Daoy (cell line): ENCODE measurements at regions not wholly inside any gene's neighbourhood (a gene's known extent, or its start where the extent isn't known, plus 50 kb on each side); places are given as distances from the start of the nearest gene placed in this dataset.

Experiments used
- DNase-seq: peaks from one replicate; pipeline ENCODE4 v3.0.0-alpha.2; 2015; ENCODE audit warnings: low read depth

DNA sequence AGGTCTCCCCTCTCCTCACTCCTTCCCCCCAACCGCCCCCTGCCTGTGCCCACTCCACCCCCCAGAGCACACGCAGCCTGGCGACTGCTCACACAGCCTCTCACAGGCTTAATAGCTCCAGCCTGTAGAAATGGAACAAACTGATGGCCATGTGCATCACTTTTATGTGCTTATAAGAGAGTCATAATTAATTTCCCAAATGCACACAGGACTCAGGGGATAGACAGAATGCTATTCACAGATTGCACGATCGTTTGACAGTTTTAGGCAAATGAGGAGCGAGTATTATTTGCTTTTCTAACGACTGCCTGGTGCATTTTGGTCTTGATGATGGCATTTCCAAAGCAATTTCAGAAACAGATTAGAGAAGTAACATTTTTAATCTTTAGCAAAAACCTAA, 97.7 kb upstream of the VSTM2B start:
- DNase-seq = no peak

DNA sequence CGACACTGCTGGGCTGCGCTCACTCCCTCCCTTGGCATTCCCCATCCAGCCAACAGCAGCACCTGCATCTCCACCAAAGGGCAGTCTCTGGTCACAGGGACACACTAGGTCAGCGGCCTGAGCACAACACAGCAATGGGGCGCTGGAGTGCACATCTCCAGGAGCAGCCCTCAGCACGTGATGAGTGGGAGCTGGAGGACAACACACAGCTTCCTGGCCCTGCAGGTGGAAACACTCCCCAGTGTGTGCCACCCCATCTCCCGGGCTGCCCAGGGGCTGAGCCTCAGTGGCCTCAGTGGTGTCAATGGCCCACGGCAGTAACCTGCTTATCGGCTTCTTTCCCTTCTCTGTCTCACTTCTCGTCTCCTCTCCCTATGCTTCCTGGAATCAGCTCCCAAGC, 96.8 kb upstream of the VSTM2B start:
- DNase-seq = no peak

DNA sequence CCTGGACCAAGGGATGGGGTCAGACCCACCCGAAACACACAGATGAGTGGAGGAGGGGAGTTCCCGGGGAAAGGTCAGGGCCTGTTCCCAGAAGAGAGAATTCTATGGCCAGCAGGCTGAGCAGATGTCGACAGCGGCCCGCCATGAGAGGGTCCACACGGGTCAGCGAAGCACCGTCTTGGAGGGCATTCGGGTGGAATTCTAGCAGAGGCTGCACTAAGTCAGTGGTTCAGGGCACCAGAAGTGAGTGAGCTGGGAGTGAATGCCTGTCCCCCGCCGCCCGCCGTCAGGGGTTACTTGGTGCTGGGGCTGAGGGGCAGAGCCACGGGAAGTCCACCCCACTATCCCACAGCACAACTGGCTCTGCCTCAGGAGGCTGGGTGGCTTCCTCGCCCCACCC, 96.2 kb upstream of the VSTM2B start:
- no peak for DNase-seq

DNA sequence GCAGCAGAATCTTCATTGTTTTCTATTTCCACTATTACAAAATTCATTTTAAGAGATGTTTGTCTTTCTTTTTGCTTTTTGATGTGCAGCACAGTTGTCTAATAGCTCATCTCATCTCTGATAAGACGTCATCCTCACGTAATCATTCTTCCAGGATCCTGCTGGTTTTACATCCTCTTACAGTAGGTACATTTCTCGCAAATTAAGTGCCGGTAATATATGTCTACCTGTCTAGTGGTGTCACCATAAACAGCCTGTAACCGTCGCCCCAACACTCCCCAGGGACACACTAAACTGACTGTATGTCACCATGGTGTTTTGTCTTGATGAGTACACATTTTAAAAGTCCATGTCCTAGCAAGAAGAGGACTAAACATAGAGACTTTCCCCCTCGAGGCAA, 94.5 kb upstream of the VSTM2B start:
- no peak for DNase-seq

DNA sequence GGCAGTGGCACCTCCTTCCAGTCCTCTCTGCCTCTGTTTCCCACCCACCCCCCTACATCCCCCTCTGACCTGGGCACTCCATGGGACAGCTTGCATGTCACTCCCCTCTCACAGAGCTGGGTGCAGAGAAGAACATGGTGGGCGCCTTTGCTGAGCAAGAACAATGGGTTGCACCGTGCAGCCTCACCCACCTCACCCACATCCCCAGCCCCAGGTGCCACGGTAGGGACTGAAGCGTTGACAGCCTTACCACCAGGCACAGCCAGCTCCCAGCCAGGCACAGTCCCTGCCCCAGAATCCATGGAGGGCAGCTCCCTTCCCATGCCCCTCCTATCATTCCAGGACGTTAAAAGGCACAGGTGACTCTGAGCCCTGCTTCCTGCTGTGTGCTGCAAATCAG, 93.1 kb upstream of the VSTM2B start:
- DNase-seq = no peak

DNA sequence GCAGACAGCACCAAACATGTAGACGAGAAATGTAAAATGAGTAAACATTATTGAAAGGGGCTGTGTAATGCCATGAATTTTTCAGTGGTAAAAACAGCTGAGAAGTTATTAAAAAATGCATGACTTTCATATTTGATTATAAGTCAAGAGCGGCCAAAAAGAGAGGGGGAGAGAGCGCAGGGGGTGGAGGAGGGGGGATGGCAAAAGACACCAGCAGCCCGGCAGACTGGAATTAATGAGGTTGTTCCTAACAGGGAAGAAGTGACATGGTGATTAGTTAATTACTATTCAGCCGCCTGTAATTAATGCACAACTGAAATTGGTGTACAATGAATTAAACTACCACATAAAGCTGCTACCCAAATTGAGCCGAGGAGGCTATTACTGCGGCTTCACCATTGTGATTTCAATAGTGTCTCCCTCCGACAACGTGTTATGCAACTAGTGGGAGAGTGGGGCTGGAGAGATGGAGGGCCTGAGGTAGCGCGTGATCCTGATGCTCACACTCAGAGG, 89.1 kb upstream of the VSTM2B start:
- DNase-seq = no peak

DNA sequence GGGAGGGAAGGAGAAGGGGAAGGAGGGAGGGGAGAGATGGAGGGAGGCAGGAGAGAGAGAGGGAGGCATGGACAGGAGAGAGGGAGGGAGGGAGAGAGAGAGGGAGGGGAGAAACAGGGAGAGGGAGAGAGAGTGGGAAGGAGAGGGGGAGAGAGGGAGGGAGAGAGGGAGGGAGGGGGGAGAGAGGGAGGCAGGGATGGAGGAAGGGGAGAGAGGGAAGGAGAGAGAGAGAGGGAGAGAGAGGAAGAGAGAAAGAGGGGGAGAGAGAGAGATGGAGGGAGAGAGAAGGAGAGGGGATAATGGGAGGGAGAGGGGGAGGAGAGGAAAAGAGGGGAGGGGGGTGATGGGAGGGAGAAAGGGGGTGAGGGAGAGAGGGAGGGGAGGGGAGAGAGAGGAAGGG, 86.8 kb upstream of the VSTM2B start:
- no peak for DNase-seq

DNA sequence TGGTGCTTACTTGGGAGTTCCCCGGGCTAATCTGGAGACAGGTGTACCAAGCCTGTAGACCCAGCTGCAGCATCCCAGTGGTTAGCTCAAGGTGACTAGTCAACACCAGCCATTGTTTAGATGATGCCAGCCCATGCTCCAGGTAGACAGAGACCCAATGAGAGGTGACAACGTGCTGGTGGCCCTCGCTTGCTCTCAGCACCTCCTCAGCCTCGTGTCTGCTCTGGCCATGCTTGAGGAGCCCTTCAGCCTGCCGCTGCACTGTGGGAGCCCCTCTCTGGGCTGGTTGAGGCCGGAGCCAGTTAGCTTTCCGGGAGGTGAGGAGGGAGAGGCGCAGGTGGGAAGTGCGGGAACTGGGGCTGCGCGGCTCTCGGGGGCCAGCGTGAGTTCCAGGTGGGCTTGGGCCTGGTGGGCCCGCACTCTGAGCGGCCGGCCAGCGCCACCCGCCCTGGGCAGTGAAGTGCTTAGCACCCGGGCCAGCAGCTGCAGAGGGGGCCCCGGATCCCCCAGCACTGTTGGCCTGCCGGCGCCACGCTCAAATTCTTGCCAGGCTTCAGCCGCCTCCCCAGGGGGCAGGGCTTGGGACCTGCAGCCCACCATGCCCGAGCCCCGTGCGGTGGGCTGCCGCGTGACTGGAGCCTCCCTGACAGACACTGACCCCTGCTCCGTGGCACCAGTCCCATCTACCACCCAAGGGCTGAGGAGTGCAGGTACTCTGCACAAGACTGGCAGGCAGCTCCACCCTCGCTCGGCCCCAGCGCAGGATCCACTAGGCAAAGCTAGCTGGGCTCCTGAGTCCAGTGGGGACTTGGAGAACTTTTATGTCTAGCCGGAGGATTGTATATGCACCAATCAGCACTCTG, 85.9 kb upstream of the VSTM2B start:
- DNase-seq = no peak

DNA sequence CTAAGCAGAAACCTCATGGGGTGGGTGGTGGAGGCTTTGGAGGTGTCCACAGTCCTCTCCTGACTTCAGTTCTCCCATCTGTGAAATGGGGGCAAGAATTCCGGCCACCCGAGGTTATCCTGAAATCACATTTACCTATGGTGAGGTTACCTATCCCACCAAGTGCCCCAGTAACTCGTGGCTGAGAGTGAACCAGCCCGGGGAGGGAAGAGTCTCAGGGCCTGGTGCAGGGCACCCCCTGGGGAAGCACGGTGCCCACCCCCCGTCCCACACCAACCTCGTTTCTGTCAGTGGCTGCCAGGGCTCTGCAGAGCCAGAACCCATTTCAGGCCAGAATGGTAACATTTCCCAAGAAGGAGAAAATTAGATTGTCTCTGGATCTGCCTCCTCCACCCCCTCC, 83.7 kb upstream of the VSTM2B start:
- no peak for DNase-seq

DNA sequence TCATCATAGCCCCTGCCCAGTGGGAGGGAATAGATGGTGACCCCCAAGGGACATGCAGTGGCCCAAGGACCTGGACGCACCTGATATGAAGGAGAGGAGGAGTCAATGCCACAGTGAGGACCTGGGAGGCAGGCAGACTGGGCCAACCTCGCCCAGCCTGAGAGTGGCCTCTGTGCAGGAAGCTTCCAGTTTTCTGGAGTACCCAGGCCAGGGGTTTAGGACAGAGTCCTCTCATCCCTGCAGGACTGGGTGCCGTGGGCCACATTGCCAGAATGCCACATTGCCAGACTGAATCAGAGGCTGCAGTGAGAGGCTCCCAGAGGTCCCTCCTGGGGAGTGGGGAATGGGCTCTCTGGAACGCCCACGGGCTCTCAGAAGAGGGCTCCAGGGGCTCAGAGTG, 82.9 kb upstream of the VSTM2B start:
- DNase-seq = no peak

DNA sequence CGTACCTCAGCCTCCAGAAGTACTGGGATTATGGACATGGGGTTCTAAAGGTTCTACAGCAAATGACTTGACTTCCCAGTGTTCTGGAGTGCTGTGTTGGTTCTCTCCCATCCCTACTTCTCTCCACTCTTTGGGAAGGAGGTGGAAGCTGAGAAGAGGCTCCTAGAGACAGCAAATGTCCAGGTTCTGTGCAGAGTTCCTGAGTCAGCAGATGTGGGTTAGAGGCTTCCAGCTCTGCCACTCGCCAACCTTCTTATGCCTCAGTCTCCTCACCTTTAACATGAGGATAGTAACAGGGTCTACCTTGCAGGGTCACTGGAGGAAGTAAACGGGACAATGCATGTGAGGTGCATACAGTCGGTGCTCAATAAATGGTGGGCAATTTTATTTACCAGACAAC, 80.5 kb upstream of the VSTM2B start:
- DNase-seq = no peak

DNA sequence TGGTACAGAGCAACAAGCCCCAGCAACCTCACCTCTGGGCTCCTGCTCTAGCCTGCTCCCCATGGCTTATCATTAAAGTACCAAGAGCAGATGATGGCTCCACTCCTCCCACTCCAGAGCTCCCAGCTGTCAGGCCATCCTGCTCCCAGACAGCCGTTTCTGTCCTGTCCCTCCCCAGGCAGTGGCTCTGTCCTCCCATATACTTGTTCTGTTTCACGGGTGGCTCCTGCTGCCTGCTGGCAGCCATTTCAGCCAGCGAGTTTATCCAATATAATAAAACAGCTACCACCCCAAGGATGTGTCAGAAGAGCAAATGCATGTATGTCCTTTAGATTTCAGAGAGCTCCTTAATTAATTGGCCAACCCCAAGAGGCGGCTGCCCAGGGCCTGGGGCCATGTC, 79.4 kb upstream of the VSTM2B start:
- DNase-seq = no peak

DNA sequence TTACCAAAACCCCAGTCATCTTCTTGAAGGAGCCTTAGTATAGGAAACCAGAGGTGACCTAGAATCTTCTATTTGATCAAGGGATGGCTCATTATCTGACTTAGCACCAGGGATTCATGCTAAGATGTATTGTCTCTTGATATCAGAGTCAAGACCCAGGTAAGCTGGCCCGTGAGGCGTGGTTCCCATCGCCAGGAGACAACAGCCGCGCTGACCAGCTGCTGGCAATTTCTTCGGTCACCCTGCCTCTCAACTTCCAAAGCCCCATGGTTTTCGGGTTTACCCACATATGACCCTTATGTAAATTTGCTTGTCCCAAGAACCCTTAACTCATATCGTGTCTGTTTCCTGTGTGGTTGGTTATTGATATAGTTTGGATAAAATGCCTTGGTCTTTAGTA, 77.7 kb upstream of the VSTM2B start:
- no peak for DNase-seq

DNA sequence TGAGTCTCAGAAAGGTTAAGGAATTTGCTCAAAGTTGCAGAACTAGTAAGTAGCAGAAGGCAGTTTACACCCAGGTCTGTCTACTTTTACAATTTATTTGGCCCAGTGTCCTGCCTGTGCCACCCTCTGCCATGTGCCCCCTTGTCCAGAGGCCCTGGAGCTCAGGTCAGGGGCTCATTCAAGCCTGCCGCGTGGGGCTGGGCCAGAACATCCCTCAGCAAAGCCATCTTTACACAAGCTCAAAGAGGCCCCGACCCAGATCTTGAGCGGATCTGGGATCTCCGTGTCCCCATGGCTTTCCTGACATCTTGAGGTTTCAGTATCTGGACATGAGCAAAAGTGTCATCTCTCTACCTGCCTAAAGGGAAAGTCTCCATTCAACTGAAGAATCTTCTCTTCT, 76.4 kb upstream of the VSTM2B start:
- no peak for DNase-seq

DNA sequence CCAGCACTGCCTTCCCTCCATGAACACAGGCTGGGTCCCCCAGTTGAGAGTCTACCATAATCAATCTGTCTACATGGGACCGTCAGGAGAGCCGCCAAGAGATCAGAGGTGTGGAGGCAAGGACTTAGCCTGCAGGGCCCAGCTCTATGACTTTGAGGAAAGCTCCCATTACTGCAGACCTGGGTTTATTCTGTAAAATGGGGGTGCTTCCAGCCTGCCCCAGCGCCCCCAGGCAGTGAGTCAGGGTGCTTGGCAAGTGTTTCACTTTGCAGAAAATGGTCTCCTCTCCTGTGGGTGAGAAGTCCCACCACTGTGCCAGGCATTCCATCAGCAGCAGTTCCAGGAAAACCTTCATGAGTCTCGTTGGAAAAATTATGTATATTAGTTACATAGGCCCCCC, 75.5 kb upstream of the VSTM2B start:
- no peak for DNase-seq

DNA sequence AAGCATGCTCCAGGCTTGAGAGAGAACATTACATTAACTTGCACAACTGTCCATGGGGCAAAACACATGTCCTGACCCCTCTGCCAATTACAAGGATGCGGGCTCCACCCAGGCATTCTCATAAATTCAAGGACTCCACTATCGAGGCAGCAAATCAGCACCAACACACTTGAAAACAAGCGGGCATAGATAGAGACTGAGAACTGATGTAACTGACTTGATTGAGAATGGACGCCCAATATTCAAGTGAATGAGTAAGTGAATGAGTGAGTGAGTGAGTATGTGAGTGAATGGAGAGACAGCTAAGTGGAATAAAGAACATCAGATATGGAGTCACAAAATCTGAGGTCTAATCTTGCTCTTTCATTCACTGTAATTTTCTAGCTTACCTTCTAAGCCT, 75.0 kb upstream of the VSTM2B start:
- DNase-seq = no peak

DNA sequence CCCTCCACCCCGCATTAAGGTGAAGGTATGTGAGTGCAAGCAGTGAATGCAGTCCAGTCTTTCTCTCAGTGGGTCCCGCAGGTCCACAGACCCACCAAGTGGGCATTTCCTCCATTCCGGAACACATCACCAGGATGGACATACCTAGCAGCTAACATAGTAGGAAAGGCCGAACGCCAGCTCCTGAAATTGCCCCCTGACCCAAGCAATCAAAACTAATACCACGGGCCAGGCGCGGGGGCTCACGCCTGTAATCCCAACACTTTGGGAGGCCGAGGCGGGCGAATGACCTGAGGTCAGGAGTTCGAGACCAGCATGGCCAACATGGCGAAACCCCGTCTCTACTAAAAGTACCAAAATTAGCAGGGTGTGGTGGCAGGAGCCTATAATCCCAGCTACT, 71.7 kb upstream of the VSTM2B start:
- DNase-seq = no peak

DNA sequence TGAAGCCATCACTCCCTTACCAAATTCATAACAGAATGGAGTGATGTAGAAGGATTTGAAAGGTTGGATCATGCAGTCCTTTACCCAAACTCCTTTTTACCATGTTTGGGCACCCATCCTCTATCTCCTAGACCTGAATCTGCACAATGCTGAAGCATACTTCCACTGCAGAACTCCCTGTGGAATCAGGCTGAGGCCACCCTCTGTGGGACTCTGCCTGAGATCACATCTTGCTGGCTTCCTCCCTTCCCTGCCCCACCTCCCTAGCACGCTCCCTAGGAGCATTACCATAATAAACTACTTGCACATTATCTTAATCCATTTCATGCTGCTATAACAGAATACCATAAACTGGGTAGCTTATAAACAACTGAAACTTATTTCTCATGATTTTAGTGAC, 68.4 kb upstream of the VSTM2B start:
- no peak for DNase-seq

DNA sequence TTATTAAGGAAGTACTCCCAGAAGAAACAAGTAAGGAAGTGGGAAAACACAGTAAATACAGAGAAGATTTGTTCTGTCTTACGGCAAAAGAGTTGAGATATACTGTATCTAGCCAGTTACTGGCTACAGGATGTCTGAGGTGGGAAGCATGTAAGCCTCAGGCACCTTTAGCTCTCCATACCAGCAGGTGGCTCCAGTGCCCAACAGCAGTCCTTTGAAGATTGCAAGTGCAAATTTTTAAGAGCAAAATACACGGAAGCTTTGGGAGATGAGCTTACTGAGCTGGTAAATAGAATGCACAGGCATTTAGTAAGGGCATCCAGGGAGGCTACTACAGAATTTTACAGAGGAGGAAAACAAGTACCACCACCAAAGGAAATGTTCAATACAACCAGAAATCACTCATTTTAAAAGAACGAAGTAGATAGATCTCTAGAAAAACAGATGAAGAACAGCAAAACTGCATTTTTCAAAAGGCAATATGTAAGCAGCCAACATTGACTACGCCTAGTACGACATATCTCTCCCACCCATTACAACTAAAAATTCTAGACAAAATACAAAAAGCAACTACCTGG, 57.9 kb upstream of the VSTM2B start:
- peak; percentile 48 for DNase-seq

DNA sequence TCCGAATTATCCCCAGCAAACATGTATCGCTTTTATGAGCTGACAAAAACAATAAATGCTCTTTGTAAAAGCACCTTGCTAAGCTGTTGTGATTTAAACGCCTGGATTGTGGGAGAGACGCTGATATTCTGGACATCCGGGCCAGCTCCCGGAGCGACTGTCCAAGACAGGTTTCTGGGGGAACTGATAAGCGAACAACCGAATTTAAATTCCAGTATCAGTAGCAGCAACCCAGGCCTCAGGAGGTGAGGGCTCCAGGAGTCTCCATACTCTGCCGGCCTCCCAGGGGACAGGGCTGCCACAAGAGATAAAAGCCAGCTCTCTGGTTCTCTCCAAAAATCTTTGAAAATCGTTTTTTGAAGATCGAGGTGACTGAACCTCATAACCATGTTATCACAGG, 50.3 kb upstream of the VSTM2B start:
- no peak for DNase-seq
